KOPT-K1 (cell line): ENCODE measurements at regions not wholly inside any gene's neighbourhood (a gene's known extent, or its start where the extent isn't known, plus 50 kb on each side); places are given as distances from the start of the nearest gene placed in this dataset.

ENCODE experiments used
- H3K27ac ChIP-seq: fragments of 200-600 bp; sonication (generic); 2 replicates; pipeline ENCODE4 v1.5.1; 2016; ENCODE audit warnings: antibody characterized with exemption, mild to moderate bottlenecking, low read depth, low read length; ENCODE audit not compliant: poor library complexity, severe bottlenecking
- H3K36me3 ChIP-seq: fragments of 200-600 bp; sonication (generic); 2 replicates; pipeline ENCODE4 v1.5.1; 2017; ENCODE audit warnings: antibody characterized with exemption, mild to moderate bottlenecking, low read length, moderate library complexity; ENCODE audit not compliant: insufficient read depth
- H3K9me3 ChIP-seq: fragments of 200-600 bp; sonication (generic); 2 replicates; pipeline ENCODE4 v1.5.1; 2017; ENCODE audit warnings: antibody characterized with exemption, low read length, mild to moderate bottlenecking; ENCODE audit not compliant: insufficient read depth, poor library complexity, severe bottlenecking

DNA sequence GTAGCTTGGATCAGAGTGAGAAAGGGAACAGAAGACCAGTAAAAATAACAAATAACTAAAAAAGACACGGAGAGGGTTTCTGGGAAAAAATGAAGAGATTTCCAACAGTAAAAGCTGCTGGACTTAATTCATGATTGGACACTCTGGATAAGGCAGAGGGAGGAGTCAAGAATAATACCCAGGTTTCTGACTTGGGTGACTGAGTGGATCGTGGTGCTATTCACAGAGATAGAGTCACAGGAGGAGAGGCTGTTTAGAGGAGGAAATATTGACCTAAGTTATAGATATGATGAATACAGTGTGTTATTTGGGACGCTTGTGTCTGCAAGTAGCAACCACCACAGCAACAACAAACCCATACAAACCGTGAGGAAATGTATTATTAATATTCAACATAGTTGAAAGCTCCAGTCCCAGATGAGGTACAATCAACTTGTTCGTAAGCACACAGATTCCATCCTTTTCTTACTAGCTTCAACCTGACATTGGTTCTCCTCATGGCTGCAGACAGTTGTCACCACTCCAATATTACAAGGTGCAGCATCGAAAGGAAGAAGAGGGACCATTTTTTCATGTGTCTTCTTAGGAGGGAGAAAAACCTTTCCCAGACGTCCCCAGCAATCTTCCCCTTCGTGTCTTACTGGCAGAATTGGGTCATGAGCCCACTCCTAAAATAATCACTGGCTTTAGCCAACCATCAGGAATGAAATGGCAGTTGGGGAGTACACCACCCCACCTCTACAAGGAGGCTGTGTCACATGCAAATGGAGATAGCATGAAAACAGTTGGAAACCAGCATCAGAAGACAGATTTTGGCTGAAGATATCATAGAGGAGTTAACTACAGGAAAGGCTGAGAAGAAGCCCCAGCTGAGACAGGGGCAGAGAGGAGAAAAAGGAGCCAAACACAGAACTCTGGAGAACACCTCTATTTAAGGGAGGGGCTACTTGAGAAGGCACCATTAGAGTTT is 387.8 kb downstream of the SHQ1 start:
- Histone ChIP-seq H3K27ac (no peak overlapping the region), H3K36me3 (no peaks in the 10 kb centered on the region), H3K9me3 (no peaks in the 10 kb centered on the region)

GRCh38 chr3:72459588-72459987 is 388.7 kb downstream of the SHQ1 start:
- H3K27ac ChIP-seq, result no peak overlapping the region
- no peaks in the 10 kb centered on the region for H3K36me3 ChIP-seq
- no peaks in the 10 kb centered on the region for H3K9me3 ChIP-seq

- no peaks in the 10 kb centered on the region for H3K9me3 ChIP-seq
- H3K27ac ChIP-seq, result no peak overlapping the region
- H3K36me3 ChIP-seq, result no peaks in the 10 kb centered on the region
Measured at GRCh38 chr3:72458375-72458774, 389.9 kb downstream of the SHQ1 start.

DNA sequence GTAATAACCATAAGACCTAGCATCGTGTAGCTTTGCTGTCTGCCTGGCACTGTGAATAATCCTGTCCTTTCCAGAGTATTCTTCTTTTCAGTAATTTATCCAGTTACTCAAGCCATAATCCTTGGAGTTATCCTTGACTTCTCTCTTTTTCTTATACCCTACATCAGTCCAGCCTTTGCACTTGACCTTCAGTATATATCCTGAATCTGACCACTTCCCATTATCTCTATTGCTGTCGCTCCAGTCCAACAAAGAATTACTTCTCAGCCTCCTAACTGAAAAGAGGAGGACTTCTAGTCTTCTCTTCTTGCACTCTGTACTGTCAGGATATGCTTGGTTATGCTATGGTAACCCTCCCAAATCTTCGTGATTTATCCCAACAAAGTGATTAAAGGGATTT is 393.8 kb downstream of the SHQ1 start:
- no peak overlapping the region for H3K27ac ChIP-seq
- H3K36me3 ChIP-seq, result no peaks in the 10 kb centered on the region
- no peaks in the 10 kb centered on the region for H3K9me3 ChIP-seq

DNA sequence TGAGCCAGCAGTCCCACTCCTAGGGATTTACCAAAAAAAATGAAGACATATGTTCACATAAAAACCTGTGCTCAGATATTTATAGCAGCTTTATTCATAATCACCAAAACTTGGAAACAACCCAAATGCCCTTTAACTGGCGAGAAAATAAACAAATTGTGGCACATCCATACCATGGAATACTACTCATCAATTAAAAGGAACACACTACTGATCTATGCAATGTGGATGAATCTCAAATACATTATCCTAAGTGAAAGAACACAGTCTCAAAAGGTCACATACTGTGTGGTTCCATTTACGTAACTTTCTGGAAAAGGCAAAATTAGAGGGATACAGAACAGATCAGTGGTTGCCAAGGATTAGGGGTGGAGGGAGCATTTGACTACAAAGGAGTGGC is 394.5 kb downstream of the SHQ1 start:
- no peak overlapping the region for H3K27ac ChIP-seq
- no peaks in the 10 kb centered on the region for H3K36me3 ChIP-seq
- H3K9me3 ChIP-seq, result no peaks in the 10 kb centered on the region

DNA sequence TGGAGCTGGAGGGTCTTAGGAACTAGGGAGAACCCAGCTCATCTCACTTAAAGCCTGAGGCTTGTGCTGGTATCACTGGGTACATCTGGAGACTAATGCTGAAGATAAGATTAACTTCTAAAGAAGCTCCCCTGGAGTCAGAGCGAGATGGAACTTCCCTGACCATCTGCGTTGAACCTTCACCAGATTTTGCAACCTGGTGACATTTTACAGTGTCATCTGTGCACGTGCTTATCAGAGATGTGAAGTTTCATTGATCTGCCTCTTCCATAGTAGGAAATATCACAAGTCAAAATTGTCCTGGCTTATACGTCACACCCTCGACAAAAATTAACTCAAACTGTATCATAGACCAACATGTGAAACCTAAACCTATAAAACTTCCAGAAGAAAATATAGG is 395.5 kb downstream of the SHQ1 start:
- Histone ChIP-seq H3K9me3 (no peaks in the 10 kb centered on the region), H3K36me3 (no peaks in the 10 kb centered on the region), H3K27ac (no peak overlapping the region)

DNA sequence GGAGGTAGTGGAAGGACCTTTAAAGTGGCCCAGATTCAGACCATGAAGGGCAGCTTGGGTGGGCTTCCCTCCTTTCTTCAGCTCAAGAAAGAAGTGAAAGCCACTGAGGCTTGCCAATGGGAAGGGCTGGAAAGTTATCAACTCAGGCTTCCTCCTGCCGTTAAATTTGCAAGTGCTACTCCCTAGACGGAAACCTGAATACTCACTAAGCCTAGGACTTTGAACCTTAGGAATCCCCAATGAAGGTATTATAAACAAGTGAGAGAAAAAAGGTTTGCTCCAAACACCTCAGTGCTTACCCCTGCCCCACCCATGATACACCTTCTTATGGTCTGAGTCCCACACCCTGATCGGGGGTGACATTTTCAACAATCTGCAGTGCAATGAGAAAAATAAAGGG is 396.4 kb downstream of the SHQ1 start:
- Histone ChIP-seq H3K9me3 (no peaks in the 10 kb centered on the region), H3K27ac (no peak overlapping the region), H3K36me3 (no peaks in the 10 kb centered on the region)

- no peaks in the 10 kb centered on the region for H3K9me3 ChIP-seq
- H3K36me3 ChIP-seq, result no peaks in the 10 kb centered on the region
- H3K27ac ChIP-seq, result no peak overlapping the region
Measured at GRCh38 chr3:72449551-72449950, 398.7 kb downstream of the SHQ1 start.

GRCh38 chr3:72448858-72449257 is 399.4 kb downstream of the SHQ1 start:
- Histone ChIP-seq H3K36me3 (no peaks in the 10 kb centered on the region), H3K27ac (no peak overlapping the region), H3K9me3 (no peaks in the 10 kb centered on the region)

GRCh38 chr3:72448375-72448823 is 399.8 kb downstream of the SHQ1 start:
- no peak overlapping the region for H3K27ac ChIP-seq
- no peaks in the 10 kb centered on the region for H3K9me3 ChIP-seq
- H3K36me3 ChIP-seq, result no peaks in the 10 kb centered on the region

DNA sequence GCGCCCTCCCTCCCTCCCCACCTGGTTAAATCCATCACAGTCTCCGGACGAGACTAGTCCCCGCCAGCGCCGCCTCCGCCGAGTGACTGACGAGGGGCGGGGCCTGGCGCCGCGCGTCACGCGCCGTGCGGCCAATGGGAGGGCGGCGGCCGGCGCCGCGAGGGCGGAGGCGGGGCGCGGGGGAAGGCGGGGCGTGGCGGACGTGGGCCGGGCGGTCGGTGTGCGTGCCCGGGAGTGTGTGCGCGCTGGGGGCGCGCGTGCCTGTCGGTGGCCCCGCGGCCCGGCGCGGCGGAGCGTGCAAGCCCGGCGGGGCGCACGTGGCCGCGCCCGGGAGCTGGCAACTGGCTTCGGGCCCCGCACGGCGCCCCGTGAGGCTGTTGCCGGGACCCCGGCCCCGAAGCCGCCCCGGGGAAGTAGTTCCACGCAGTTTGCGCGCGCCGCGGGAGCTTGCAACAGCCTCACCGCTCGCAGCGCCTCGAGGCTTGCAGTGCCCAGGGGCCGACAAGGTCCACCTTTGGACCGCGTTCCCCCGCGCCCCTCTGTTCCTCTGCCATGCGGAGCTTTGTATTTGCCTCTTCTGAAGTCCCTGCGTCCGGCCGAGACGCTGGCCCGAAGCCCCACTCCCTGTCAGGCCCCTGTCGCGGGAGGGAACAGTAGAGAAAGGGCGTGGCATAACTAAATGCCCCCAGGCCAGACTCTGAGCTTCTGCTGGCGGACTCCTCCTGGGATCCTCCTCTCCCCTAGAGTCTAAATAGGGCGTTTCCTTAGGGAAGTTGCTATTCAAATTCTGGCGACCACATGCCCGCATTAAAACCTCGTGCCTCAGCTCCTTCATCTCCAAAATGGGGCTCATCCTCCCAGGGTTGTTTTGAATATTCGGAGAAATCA is 400.9 kb downstream of the SHQ1 start:
- H3K36me3 ChIP-seq, result no peaks in the 10 kb centered on the region
- H3K9me3 ChIP-seq, result no peaks in the 10 kb centered on the region
- peak overlapping the region; percentile 43 for H3K27ac ChIP-seq

DNA sequence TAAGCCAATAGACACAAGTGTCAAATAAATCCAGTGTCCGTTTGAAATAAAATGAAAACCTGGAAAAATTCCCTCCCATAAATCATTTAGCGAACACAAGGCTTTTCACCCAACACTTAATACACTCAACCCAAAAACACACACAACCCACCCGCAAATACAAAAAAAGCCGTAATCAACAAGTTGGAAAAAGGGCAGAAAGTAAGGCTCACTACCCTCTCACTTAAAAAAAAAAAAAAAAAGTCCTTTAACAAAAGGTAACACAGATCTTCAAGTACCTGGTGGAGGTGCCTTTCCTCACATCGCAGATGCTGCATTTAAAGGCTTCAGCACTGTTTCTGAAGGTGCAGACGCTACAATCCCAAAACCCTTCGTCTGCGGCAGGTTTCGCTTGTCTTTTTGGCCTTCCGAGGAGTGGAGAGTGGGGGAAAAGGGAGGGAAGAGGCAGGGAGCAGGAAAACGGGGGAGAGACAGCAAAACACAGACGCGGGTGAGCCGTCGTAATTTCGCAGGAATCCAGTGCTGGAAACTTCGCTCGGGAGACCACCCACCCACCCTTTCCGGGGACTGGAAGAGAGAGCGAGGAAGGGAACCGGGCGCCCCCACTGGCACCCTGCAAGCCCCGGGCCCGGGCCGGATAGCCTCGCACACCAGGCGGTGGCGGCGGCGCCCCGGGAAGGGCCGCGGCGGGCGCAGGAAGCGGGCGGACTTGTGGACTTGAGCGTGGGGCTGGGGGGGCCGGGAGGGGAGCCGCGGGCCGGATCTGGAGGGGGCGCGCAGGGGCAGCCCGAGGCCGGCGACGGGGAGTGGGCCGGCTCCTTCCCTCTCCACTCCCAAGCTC is 401.8 kb downstream of the SHQ1 start, which contains the start of gene RYBP:
Gene RYBP, minus strand, starts transcription at position 404 of the 841 bp plus-strand sequence.
- Histone ChIP-seq H3K27ac (peak within 1 kb of the TSS; percentile 43), H3K36me3 (no peaks in the 10 kb centered on the region)

GRCh38 chr3:72445827-72446217 is 402.4 kb downstream of the SHQ1 start:
- H3K36me3 ChIP-seq, result no peaks in the 10 kb centered on the region
- H3K27ac ChIP-seq, result no peak overlapping the region
- H3K9me3 ChIP-seq, result no peaks in the 10 kb centered on the region

More for the DNA sequence above, 401.8 kb downstream of the SHQ1 start, which contains the start of gene RYBP:
- H3K9me3 ChIP-seq, result no peaks in the 10 kb centered on the region

DNA sequence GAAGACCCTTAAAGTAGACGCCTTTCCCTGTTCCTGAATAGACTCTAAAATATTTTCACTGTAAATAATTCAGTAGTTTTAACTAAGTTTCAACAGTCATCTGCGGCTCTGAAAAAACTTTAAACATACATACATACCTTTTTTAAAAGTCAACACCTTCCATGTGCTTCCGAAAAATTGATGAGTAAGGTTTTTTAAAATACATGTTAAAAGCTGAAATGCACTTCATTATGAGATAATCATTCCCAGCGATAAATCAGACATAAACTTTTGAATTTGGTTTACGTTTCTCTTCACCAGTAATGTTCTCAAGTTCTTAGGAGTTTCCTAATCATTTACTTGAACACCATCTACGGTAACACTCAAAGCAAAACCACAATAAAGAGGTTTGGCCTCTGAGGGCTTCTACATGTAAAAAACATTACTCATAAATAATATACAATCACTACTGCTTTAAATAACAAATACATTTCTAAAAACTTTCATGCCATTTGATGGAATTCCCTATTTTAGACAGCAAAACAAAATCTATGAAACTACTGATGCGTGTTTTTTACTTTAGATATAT is 403.5 kb downstream of the SHQ1 start:
- Histone ChIP-seq H3K27ac (no peak overlapping the region), H3K9me3 (no peaks in the 10 kb centered on the region)

More for the DNA sequence above, 403.5 kb downstream of the SHQ1 start:
- peaks cover 2% of the 10 kb centered on the region; the same call in 1 of the 2 replicates for H3K36me3 ChIP-seq
